H9 (cell line): ENCODE measurements at regions not wholly inside any gene's neighbourhood (a gene's known extent, or its start where the extent isn't known, plus 50 kb on each side); places are given as distances from the start of the nearest gene placed in this dataset.
A peak's percentile ranks its signal among the peaks of the same experiment; 100 is the strongest.

ENCODE experiments used
- DNase-seq: peaks from one replicate; pipeline ENCODE4 v3.0.0-alpha.2; 2017
- H2AFZ ChIP-seq: one replicate; pipeline ENCODE4 v1.6.1; 2013; ENCODE audit warnings: mild to moderate bottlenecking, low read length, control low read depth, moderate library complexity
- H2AK5ac ChIP-seq: 2 replicates; pipeline ENCODE4 v1.6.1; 2013; ENCODE audit warnings: low read length, control low read depth, mixed read lengths; ENCODE audit not compliant: insufficient read length
- H2BK120ac ChIP-seq: one replicate; pipeline ENCODE4 v1.6.1; 2013; ENCODE audit warnings: low read depth, mild to moderate bottlenecking, low read length, control low read depth, inconsistent platforms; ENCODE audit not compliant: poor library complexity, severe bottlenecking
- H2BK12ac ChIP-seq: 2 replicates; pipeline ENCODE4 v1.6.1; 2013; ENCODE audit warnings: low read length, control low read depth, mixed read lengths, low read depth; ENCODE audit not compliant: insufficient read length
- H2BK15ac ChIP-seq: 2 replicates; pipeline ENCODE4 v1.6.1; 2013; ENCODE audit warnings: low read depth, low read length, control low read depth
- H2BK20ac ChIP-seq: one replicate; pipeline ENCODE4 v1.6.1; 2013; ENCODE audit warnings: low read depth, mild to moderate bottlenecking, low read length, control low read depth, inconsistent platforms; ENCODE audit not compliant: poor library complexity, severe bottlenecking
- H2BK5ac ChIP-seq: 2 replicates; pipeline ENCODE4 v1.6.1; 2013; ENCODE audit warnings: low read length, control low read depth, mixed read lengths; ENCODE audit not compliant: insufficient read length
- H3K14ac ChIP-seq: 2 replicates; pipeline ENCODE4 v1.6.1; 2013; ENCODE audit warnings: low read length, control low read depth; ENCODE audit not compliant: insufficient read depth
- H3K18ac ChIP-seq: 2 replicates; pipeline ENCODE4 v1.6.1; 2013; ENCODE audit warnings: low read depth, mild to moderate bottlenecking, mixed read lengths, low read length, control low read depth; ENCODE audit not compliant: insufficient read length
- H3K23ac ChIP-seq: 2 replicates; pipeline ENCODE4 v1.6.1; 2013; ENCODE audit warnings: low read length, control low read depth, mixed read lengths, low read depth; ENCODE audit not compliant: insufficient read length
- H3K23me2 ChIP-seq: 2 replicates; pipeline ENCODE4 v1.6.1; 2013; ENCODE audit warnings: low read depth, mild to moderate bottlenecking, mixed read lengths, low read length, control low read depth; ENCODE audit not compliant: insufficient read length, poor library complexity, severe bottlenecking
- H3K27ac ChIP-seq: 2 replicates; pipeline ENCODE4 v1.5.1; 2013; ENCODE audit warnings: low read length, control low read depth, mixed read lengths, low read depth; ENCODE audit not compliant: insufficient read length
- H3K27me3 ChIP-seq: 2 replicates; pipeline ENCODE4 v1.6.1; 2013; ENCODE audit warnings: low read length, control low read depth, inconsistent platforms; ENCODE audit not compliant: insufficient read depth
- H3K4ac ChIP-seq: 2 replicates; pipeline ENCODE4 v1.6.1; 2013; ENCODE audit warnings: low read depth, mild to moderate bottlenecking, control low read depth, inconsistent platforms, low read length, moderate library complexity
- H3K4me1 ChIP-seq: 2 replicates; pipeline ENCODE4 v1.6.1; 2013; ENCODE audit warnings: low read length, control low read depth, inconsistent platforms; ENCODE audit not compliant: insufficient read depth
- H3K4me2 ChIP-seq: 2 replicates; pipeline ENCODE4 v1.6.1; 2013; ENCODE audit warnings: low read length, control low read depth, mixed read lengths; ENCODE audit not compliant: insufficient read length, insufficient read depth
- H3K56ac ChIP-seq: 2 replicates; pipeline ENCODE4 v1.6.1; 2013; ENCODE audit warnings: low read depth, mild to moderate bottlenecking, mixed read lengths, low read length, control low read depth; ENCODE audit not compliant: insufficient read length
- H3K79me1 ChIP-seq: 2 replicates; pipeline ENCODE4 v1.6.1; 2013; ENCODE audit warnings: low read depth, mild to moderate bottlenecking, moderate library complexity, low read length, control low read depth, inconsistent platforms; ENCODE audit not compliant: insufficient read depth, poor library complexity, severe bottlenecking
- H3K79me2 ChIP-seq: 2 replicates; pipeline ENCODE4 v1.6.1; 2013; ENCODE audit warnings: low read length, control low read depth, inconsistent platforms; ENCODE audit not compliant: insufficient read depth
- H3K9ac ChIP-seq: 2 replicates; pipeline ENCODE4 v1.6.1; 2013; ENCODE audit warnings: low read length, control low read depth, mixed read lengths; ENCODE audit not compliant: insufficient read length; ENCODE audit errors: extremely low read depth
- H3K9me3 ChIP-seq: one replicate; pipeline ENCODE4 v1.6.1; 2013; ENCODE audit warnings: low read depth, low read length, inconsistent platforms; ENCODE audit not compliant: control insufficient read depth
- H3T11ph ChIP-seq: one replicate; pipeline ENCODE4 v1.6.1; 2013; ENCODE audit warnings: mild to moderate bottlenecking, low read length, control low read depth, inconsistent platforms
- H4K20me1 ChIP-seq: one replicate; pipeline ENCODE4 v1.6.1; 2013; ENCODE audit not compliant: control insufficient read depth, insufficient read length, insufficient read depth
- H4K5ac ChIP-seq: 2 replicates; pipeline ENCODE4 v1.6.1; 2013; ENCODE audit warnings: low read depth, mild to moderate bottlenecking, mixed read lengths, low read length, control low read depth; ENCODE audit not compliant: insufficient read length
- H4K8ac ChIP-seq: replicated peaks from 2 replicates; pipeline ENCODE4 v1.6.1; 2013; ENCODE audit warnings: low read length, control low read depth, mixed read lengths, low read depth; ENCODE audit not compliant: insufficient read length
- H4K91ac ChIP-seq: 2 replicates; pipeline ENCODE4 v1.6.1; 2013; ENCODE audit warnings: low read depth, mild to moderate bottlenecking, moderate library complexity, mixed read lengths, low read length, control low read depth; ENCODE audit not compliant: insufficient read length
- H3K27ac Mint-ChIP-seq, 3 experiments: 2 replicates in 2 of 3; 3 replicates in 1 of 3; pipeline ENCODE4 v1.8.0; 2020 to 2021; ENCODE audit warnings: mixed read lengths in 3 of 3, mild to moderate bottlenecking in 1 of 3, moderate library complexity in 1 of 3
- H3K27me3 Mint-ChIP-seq: 2 replicates; pipeline ENCODE4 v1.8.0; 2021; ENCODE audit warnings: low read depth, mild to moderate bottlenecking, moderate library complexity, mixed read lengths
- H3K36me3 Mint-ChIP-seq, 3 experiments: 2 replicates in 2 of 3; 3 replicates in 1 of 3; pipeline ENCODE4 v1.8.0; 2020 to 2021; ENCODE audit warnings: low read depth in 3 of 3, mixed read lengths in 3 of 3; ENCODE audit not compliant: insufficient read depth in 1 of 3
- H3K4me1 Mint-ChIP-seq, 2 experiments: 2 replicates each; pipeline ENCODE4 v1.8.0; 2020; ENCODE audit warnings: mixed read lengths in 2 of 2
- H3K4me3 Mint-ChIP-seq, 2 experiments: 2 replicates in 1 of 2; 3 replicates in 1 of 2; pipeline ENCODE4 v1.8.0; 2020 to 2021; ENCODE audit warnings: mild to moderate bottlenecking in 2 of 2, mixed read lengths in 2 of 2, moderate library complexity in 1 of 2
- H3K9me3 Mint-ChIP-seq, 2 experiments: 2 replicates in 1 of 2; 3 replicates in 1 of 2; pipeline ENCODE4 v1.8.0; 2020; ENCODE audit warnings: mild to moderate bottlenecking in 2 of 2, mixed read lengths in 2 of 2, moderate library complexity in 1 of 2
- CTCF ChIP-seq: fragments of 200-600 bp; sonication (generic); conservative IDR thresholded peaks from 3 replicates; pipeline ENCODE4 v1.8.0; 2021; ENCODE audit warnings: antibody characterized with exemption, mild to moderate bottlenecking
- WGBS: extraction: QIAGEN DNeasy Blood & Tissue Kit; methylation state at CpG from one replicate; pipeline ENCODE4 v1.1.7; 2013; ENCODE audit warnings: missing lambda C conversion rate, low lambda C conversion rate, mixed read lengths; ENCODE audit not compliant: insufficient read length; ENCODE audit errors: extremely low coverage; 5-methylcytosine and 5-hydroxymethylcytosine counted together

- no peak overlapping the region for H3K4me2 ChIP-seq
- peak; percentile 75 for TF ChIP-seq CTCF
- no peak overlapping the region for H3K14ac ChIP-seq
- H3K4me1 Mint-ChIP-seq = peaks cover 32 to 35% of the 10 kb centered on the region in 2 experiments
- no peak overlapping the region for H2BK20ac ChIP-seq
- no peaks in the 10 kb centered on the region for H3K79me1 ChIP-seq
- H3K23me2 ChIP-seq = no peaks in the 10 kb centered on the region
- H3K4me3 Mint-ChIP-seq = no peak overlapping the region
- H2BK12ac ChIP-seq = no peak overlapping the region
- H3K36me3 Mint-ChIP-seq = no peaks in the 10 kb centered on the region
- no peak overlapping the region for H2AFZ ChIP-seq
- H3K9me3 Mint-ChIP-seq = peaks cover 3 to 6% of the 10 kb centered on the region in 2 experiments
- peaks cover 14% of the 10 kb centered on the region for H3K9me3 ChIP-seq
- no peak overlapping the region for H3K27ac Mint-ChIP-seq
- DNase-seq = peak; percentile 37
- no peak overlapping the region for H4K8ac ChIP-seq
- no peaks in the 10 kb centered on the region for H4K20me1 ChIP-seq
- peaks cover 4% of the 10 kb centered on the region for H3K4me1 ChIP-seq
- no peak overlapping the region for H2BK120ac ChIP-seq
- H4K5ac ChIP-seq = no peak overlapping the region
- H3K79me2 ChIP-seq = no peaks in the 10 kb centered on the region
- H3K56ac ChIP-seq = no peak overlapping the region
- H2BK15ac ChIP-seq = no peak overlapping the region
- H4K91ac ChIP-seq = no peak overlapping the region
- H3T11ph ChIP-seq = no peak overlapping the region
- no peak overlapping the region for H3K23ac ChIP-seq
- H2BK5ac ChIP-seq = no peak overlapping the region
- H3K27me3 Mint-ChIP-seq = peaks cover 36% of the 10 kb centered on the region
- no peak overlapping the region for H2AK5ac ChIP-seq
- no peak overlapping the region for H3K27ac ChIP-seq
- WGBS = no CpG with 5 or more reads among the region's 7 CpGs
- no peak overlapping the region for H3K9ac ChIP-seq
- H3K4ac ChIP-seq = no peak overlapping the region
- H3K27me3 ChIP-seq = no peaks in the 10 kb centered on the region
- H3K18ac ChIP-seq = no peak overlapping the region
Observed at GRCh38 chrX:124223524-124223923, 108.9 kb upstream of the TEX13D start.
